HepG2 (cell line): ENCODE measurements at regions not wholly inside any gene's neighbourhood (a gene's known extent, or its start where the extent isn't known, plus 50 kb on each side); places are given as distances from the start of the nearest gene placed in this dataset.

Experiments used
- ATAC-seq: fragments of 200-7000 bp; cut with Tn5 transposase; 3 replicates; pipeline ENCODE4 v1.9.1; 2020; ENCODE audit warnings: mild to moderate bottlenecking, moderate library complexity
- BruUV-seq: library from RNA; stranded (reverse); fragments of 400-500 nt; replicated peaks from 2 replicates; lab custom pipeline; 2021; lab: Mats Ljungman, UMichigan
- CTCF ChIA-PET: fragments of 300-600 bp; formaldehyde crosslinking; extraction: SDS; loops from one replicate; lab custom pipeline; 2021; ENCODE audit warnings: low total read pairs, inconsistent platforms, low intra/inter-chr PET ratio; lab: Yijun Ruan, JAX
- POLR2A ChIA-PET: fragments of 350-600 bp; sonication (Branson Sonifier 250); formaldehyde crosslinking; loops from one replicate; lab custom pipeline; 2020; ENCODE audit warnings: antibody characterized with exemption, inconsistent platforms; lab: Yijun Ruan, JAX
- DNase-seq: peaks from one replicate; pipeline ENCODE4 v3.0.0-alpha.2; 2015; ENCODE audit warnings: low spot score
- FAIRE-seq: peaks from 3 replicates; lab custom pipeline; 2011; peaks lifted over from hg19 to GRCh38; lab: Jason Lieb, UNC
- H2AFZ ChIP-seq: one replicate; pipeline ENCODE4 v1.6.1; 2011; ENCODE audit warnings: low read length, inconsistent platforms
- H3K27ac ChIP-seq: fragments of 300-600 bp; 3 replicates; pipeline ENCODE4 v1.8.0; 2011; ENCODE audit warnings: mixed run types, mild to moderate bottlenecking, mixed read lengths, low read length, inconsistent platforms; ENCODE audit not compliant: insufficient read depth; ENCODE audit errors: extremely low read length
- H3K27me3 ChIP-seq, 2 experiments: fragments of 200-600 bp in 1 of 2; 2 replicates in 1 of 2; 3 replicates in 1 of 2; pipeline versions ENCODE4 v1.6.0 to v1.8.0; 2011; ENCODE audit warnings: low read length in 2 of 2, mild to moderate bottlenecking in 2 of 2, moderate library complexity in 2 of 2, inconsistent platforms in 1 of 2; ENCODE audit not compliant: insufficient read depth in 2 of 2, control insufficient read depth in 1 of 2
- H3K36me3 ChIP-seq, 2 experiments: fragments of 200-600 bp in 1 of 2; replicated peaks in 1 of 2; 2 replicates in 1 of 2; 3 replicates in 1 of 2; pipeline versions ENCODE4 v1.5.1 to v1.8.0; 2011; ENCODE audit warnings: low read length in 2 of 2, inconsistent platforms in 1 of 2; ENCODE audit not compliant: insufficient read depth in 2 of 2, control insufficient read depth in 1 of 2
- H3K4me1 ChIP-seq: 2 replicates; pipeline ENCODE4 v1.5.1; 2012; ENCODE audit warnings: low read length, inconsistent platforms; ENCODE audit not compliant: insufficient read depth
- H3K4me2 ChIP-seq: 2 replicates; pipeline ENCODE4 v1.6.0; 2011; ENCODE audit warnings: low read depth, low read length, inconsistent platforms
- H3K4me3 ChIP-seq, 3 experiments: fragments of 200-600 bp in 1 of 3; sonication (generic), shearing (Covaris generic) in 1 of 3; replicated peaks in 1 of 3; 2 replicates each; pipeline ENCODE4 v1.5.1; 2011 to 2016; ENCODE audit warnings: low read length in 3 of 3, inconsistent platforms in 2 of 3, low read depth in 2 of 3, mild to moderate bottlenecking in 2 of 3, control low read depth in 1 of 3, mixed read lengths in 1 of 3; ENCODE audit not compliant: insufficient read depth in 1 of 3
- H3K79me2 ChIP-seq: one replicate; pipeline ENCODE4 v1.6.1; 2011; ENCODE audit warnings: low read length, inconsistent platforms; ENCODE audit not compliant: insufficient read depth
- H3K9ac ChIP-seq: 2 replicates; pipeline ENCODE4 v1.6.0; 2011; ENCODE audit warnings: mild to moderate bottlenecking, low read depth, low read length, inconsistent platforms; ENCODE audit not compliant: insufficient read depth
- H3K9me3 ChIP-seq: 2 replicates; pipeline ENCODE4 v1.5.1; 2012; ENCODE audit warnings: mild to moderate bottlenecking, low read length
- H4K20me1 ChIP-seq: 2 replicates; pipeline ENCODE4 v1.6.0; 2011; ENCODE audit warnings: inconsistent platforms, mild to moderate bottlenecking, low read length, moderate library complexity; ENCODE audit not compliant: insufficient read depth
- ATRX ChIP-seq: sonication (generic); formaldehyde crosslinking; IDR thresholded peaks from 2 replicates; pipeline ENCODE4 v1.4.0; 2020; ENCODE audit warnings: missing genetic modification reagents, borderline replicate concordance
- NCOR1 ChIP-seq: fragments of 200-600 bp; sonication (generic); IDR thresholded peaks from 2 replicates; pipeline ENCODE4 v1.7.0; 2017; ENCODE audit warnings: antibody characterized with exemption, low read length, borderline replicate concordance
- THRA ChIP-seq: sonication (generic); formaldehyde crosslinking; IDR thresholded peaks from 2 replicates; pipeline ENCODE4 v1.4.0; 2020; ENCODE audit warnings: missing genetic modification reagents, borderline replicate concordance
- ZNF142 ChIP-seq: sonication (generic); formaldehyde crosslinking; IDR thresholded peaks from 2 replicates; pipeline ENCODE4 v1.4.0; 2020; ENCODE audit warnings: missing genetic modification reagents
- ZNF580 ChIP-seq: IDR thresholded peaks from 2 replicates; pipeline ENCODE4 v1.6.1; 2016; ENCODE audit warnings: low read depth, borderline replicate concordance
- ZNF782 ChIP-seq: sonication (generic); formaldehyde crosslinking; IDR thresholded peaks from 2 replicates; pipeline ENCODE4 v1.4.0; 2020; ENCODE audit warnings: missing genetic modification reagents, mild to moderate bottlenecking, borderline replicate concordance
- WGBS: methylation state at CpG from one replicate; pipeline ENCODE4 v1.1.6; 2017; ENCODE audit warnings: low lambda C conversion rate; 5-methylcytosine and 5-hydroxymethylcytosine counted together
- in situ Hi-C: cut with HindIII; loops from 2 replicates; pipeline ENCODE4 v1.10.0; 2017; ENCODE audit warnings: low pct_unique_long_range_greater_than_20kb; ENCODE audit not compliant: extremely low pct_ligation_motif_present
- intact Hi-C: fragments of 100-400 bp; cut with micrococcal nuclease; formaldehyde crosslinking; loops from one replicate; pipeline ENCODE4 v1.10.0; 2022; ENCODE audit not compliant: unreplicated experiment

DNA sequence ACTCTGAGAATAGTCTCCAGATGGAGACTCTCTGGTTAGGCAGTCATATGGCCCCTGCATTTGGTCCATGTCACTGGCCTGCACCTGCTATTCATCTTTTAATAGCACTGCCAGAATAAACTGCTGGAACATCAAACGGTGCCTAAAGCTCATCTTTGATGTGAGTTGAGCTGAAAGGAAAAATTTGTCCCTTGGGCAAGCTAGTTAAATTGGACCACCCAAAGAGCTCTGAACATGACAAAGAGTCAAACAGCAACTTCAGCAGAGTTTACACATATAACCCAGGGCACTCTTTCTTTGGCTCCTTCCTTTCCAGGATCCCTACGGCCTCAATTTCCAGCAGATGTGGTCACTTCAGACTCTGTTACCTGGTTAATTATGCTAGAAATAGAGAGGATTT is 269.9 kb downstream of the RPL10L start:
- no peak for ATAC-seq
- no peak for DNase-seq
- Histone ChIP-seq H2AFZ (no peak overlapping the region), H3K4me1 (no peaks in the 10 kb centered on the region), H3K27me3 (no peaks in the 10 kb centered on the region)
- intact Hi-C loops: no loop called here
- TF ChIP-seq ZNF782 (CRISPR knock-in tag): no peak
- TF ChIP-seq THRA (CRISPR knock-in tag): no peak
- no peak for TF ChIP-seq ATRX (CRISPR knock-in tag)
- TF ChIP-seq ZNF142 (CRISPR knock-in tag): no peak
- no peak for TF ChIP-seq ZNF580
- no peak for TF ChIP-seq NCOR1
- TF ChIP-seq, all 625 proteins: peak for 0
- WGBS: 0% methylated on average over 2 of the region's 2 CpGs
- Histone ChIP-seq H3K36me3 (no peaks in the 10 kb centered on the region), H3K4me3 (no peak overlapping the region), H3K27ac (no peak overlapping the region), H3K79me2 (no peaks in the 10 kb centered on the region), H3K9me3 (peaks cover 43% of the 10 kb centered on the region), H4K20me1 (no peaks in the 10 kb centered on the region), H3K4me2 (no peak overlapping the region), H3K9ac (no peak overlapping the region)
- BruUV-seq: no TSS peak
- in situ Hi-C loops: no loop called here
- ChIA-PET POLR2A (no interaction called here), CTCF (no interaction called here)
- no peak for FAIRE-seq
